ENCODE measurements at regions not wholly inside any gene's neighbourhood (a gene's known extent, or its start where the extent isn't known, plus 50 kb on each side); places are given as distances from the start of the nearest gene placed in this dataset.
A peak's percentile ranks its signal among the peaks of the same experiment; 100 is the strongest.

DNA sequence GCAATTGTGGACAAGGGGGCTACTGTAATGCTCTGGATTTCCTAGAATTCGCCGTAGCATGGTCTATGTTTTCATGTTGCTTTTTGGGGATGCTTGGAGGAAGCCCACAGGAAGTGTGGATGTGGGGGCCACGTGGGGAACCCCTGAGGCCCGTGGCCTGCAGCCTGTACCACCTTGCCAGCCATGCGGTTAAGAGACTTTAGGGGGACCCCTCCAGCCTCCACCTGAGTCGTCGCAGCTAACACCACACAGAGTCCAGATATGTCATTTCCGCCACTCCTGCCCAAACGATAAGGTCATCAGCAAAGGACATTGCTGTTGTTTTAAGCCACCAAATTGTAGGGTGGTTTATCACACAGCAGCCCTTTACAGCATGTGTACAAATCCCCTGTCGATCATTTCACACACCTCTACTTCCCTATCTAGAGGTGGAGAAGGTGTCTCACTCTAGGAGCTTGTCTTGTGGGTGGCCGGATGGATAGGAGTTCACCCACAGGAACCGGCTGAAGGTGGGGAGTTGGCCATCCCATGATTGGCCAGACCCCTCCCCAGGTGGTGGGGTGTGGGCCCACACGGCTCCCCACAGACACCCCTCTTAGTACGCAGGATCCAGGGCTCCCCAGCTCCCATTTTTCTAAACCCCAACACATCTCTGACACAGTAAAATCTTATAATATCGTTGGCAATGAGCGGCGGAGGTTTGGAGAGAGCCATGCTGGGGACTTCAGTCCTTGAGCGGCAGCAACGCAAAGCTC, 226.7 kb downstream of the TEX29 start:
- no peaks in the 10 kb centered on the region for H3K36me3 Mint-ChIP-seq (ENCODE audit: low read depth)
- no peaks in the 10 kb centered on the region for H3K27me3 ChIP-seq (ENCODE audit: insufficient read depth)
- H3K9me2 ChIP-seq (ENCODE audit: insufficient read depth) = 0 out of 2 replicates have a peak, but pooled peaks cover 5% of the 10 kb centered on the region
- no peaks in the 10 kb centered on the region for H3F3A ChIP-seq (replicated peaks; ENCODE audit: low read depth)
- H3K4me2 ChIP-seq = no peak overlapping the region
- no peaks in the 10 kb centered on the region for H3K36me3 ChIP-seq (ENCODE audit: insufficient read depth)
- no peak for TF ChIP-seq ZNF331 (CRISPR knock-in tag; IDR thresholded peaks at IDR 0.05; ENCODE audit: low read depth)
- TF ChIP-seq EZH2 (IDR thresholded peaks at IDR 0.05; ENCODE audit: low read depth, unreplicated experiment) = no peak
- TF ChIP-seq STAT1 (IDR thresholded peaks at IDR 0.05; ENCODE audit: unreplicated experiment) = no peak
- TF ChIP-seq, protein P1, sequence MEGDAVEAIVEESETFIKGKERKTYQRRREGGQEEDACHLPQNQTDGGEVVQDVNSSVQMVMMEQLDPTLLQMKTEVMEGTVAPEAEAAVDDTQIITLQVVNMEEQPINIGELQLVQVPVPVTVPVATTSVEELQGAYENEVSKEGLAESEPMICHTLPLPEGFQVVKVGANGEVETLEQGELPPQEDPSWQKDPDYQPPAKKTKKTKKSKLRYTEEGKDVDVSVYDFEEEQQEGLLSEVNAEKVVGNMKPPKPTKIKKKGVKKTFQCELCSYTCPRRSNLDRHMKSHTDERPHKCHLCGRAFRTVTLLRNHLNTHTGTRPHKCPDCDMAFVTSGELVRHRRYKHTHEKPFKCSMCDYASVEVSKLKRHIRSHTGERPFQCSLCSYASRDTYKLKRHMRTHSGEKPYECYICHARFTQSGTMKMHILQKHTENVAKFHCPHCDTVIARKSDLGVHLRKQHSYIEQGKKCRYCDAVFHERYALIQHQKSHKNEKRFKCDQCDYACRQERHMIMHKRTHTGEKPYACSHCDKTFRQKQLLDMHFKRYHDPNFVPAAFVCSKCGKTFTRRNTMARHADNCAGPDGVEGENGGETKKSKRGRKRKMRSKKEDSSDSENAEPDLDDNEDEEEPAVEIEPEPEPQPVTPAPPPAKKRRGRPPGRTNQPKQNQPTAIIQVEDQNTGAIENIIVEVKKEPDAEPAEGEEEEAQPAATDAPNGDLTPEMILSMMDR (conservative IDR thresholded peaks at IDR 0.05; ENCODE audit: low read depth in 2 of 2) = no peak
- TF ChIP-seq, protein P2, sequence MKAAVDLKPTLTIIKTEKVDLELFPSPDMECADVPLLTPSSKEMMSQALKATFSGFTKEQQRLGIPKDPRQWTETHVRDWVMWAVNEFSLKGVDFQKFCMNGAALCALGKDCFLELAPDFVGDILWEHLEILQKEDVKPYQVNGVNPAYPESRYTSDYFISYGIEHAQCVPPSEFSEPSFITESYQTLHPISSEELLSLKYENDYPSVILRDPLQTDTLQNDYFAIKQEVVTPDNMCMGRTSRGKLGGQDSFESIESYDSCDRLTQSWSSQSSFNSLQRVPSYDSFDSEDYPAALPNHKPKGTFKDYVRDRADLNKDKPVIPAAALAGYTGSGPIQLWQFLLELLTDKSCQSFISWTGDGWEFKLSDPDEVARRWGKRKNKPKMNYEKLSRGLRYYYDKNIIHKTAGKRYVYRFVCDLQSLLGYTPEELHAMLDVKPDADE (IDR thresholded peaks at IDR 0.05) = no peak
- TF ChIP-seq EZH2phosphoT487 (IDR thresholded peaks at IDR 0.05; ENCODE audit: unreplicated experiment) = no peak
- no peak for TF ChIP-seq JUNB (IDR thresholded peaks at IDR 0.05; ENCODE audit: unreplicated experiment)
- TF ChIP-seq, protein P3, sequence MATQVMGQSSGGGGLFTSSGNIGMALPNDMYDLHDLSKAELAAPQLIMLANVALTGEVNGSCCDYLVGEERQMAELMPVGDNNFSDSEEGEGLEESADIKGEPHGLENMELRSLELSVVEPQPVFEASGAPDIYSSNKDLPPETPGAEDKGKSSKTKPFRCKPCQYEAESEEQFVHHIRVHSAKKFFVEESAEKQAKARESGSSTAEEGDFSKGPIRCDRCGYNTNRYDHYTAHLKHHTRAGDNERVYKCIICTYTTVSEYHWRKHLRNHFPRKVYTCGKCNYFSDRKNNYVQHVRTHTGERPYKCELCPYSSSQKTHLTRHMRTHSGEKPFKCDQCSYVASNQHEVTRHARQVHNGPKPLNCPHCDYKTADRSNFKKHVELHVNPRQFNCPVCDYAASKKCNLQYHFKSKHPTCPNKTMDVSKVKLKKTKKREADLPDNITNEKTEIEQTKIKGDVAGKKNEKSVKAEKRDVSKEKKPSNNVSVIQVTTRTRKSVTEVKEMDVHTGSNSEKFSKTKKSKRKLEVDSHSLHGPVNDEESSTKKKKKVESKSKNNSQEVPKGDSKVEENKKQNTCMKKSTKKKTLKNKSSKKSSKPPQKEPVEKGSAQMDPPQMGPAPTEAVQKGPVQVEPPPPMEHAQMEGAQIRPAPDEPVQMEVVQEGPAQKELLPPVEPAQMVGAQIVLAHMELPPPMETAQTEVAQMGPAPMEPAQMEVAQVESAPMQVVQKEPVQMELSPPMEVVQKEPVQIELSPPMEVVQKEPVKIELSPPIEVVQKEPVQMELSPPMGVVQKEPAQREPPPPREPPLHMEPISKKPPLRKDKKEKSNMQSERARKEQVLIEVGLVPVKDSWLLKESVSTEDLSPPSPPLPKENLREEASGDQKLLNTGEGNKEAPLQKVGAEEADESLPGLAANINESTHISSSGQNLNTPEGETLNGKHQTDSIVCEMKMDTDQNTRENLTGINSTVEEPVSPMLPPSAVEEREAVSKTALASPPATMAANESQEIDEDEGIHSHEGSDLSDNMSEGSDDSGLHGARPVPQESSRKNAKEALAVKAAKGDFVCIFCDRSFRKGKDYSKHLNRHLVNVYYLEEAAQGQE (IDR thresholded peaks at IDR 0.05; ENCODE audit: unreplicated experiment) = no peak
- TF ChIP-seq POLR2AphosphoS5 (IDR thresholded peaks at IDR 0.05; ENCODE audit: low read depth) = no peak
- TF ChIP-seq CREB1 (CRISPR knock-in tag; IDR thresholded peaks at IDR 0.05; ENCODE audit: low read depth) = no peak
- TF ChIP-seq, protein P4, sequence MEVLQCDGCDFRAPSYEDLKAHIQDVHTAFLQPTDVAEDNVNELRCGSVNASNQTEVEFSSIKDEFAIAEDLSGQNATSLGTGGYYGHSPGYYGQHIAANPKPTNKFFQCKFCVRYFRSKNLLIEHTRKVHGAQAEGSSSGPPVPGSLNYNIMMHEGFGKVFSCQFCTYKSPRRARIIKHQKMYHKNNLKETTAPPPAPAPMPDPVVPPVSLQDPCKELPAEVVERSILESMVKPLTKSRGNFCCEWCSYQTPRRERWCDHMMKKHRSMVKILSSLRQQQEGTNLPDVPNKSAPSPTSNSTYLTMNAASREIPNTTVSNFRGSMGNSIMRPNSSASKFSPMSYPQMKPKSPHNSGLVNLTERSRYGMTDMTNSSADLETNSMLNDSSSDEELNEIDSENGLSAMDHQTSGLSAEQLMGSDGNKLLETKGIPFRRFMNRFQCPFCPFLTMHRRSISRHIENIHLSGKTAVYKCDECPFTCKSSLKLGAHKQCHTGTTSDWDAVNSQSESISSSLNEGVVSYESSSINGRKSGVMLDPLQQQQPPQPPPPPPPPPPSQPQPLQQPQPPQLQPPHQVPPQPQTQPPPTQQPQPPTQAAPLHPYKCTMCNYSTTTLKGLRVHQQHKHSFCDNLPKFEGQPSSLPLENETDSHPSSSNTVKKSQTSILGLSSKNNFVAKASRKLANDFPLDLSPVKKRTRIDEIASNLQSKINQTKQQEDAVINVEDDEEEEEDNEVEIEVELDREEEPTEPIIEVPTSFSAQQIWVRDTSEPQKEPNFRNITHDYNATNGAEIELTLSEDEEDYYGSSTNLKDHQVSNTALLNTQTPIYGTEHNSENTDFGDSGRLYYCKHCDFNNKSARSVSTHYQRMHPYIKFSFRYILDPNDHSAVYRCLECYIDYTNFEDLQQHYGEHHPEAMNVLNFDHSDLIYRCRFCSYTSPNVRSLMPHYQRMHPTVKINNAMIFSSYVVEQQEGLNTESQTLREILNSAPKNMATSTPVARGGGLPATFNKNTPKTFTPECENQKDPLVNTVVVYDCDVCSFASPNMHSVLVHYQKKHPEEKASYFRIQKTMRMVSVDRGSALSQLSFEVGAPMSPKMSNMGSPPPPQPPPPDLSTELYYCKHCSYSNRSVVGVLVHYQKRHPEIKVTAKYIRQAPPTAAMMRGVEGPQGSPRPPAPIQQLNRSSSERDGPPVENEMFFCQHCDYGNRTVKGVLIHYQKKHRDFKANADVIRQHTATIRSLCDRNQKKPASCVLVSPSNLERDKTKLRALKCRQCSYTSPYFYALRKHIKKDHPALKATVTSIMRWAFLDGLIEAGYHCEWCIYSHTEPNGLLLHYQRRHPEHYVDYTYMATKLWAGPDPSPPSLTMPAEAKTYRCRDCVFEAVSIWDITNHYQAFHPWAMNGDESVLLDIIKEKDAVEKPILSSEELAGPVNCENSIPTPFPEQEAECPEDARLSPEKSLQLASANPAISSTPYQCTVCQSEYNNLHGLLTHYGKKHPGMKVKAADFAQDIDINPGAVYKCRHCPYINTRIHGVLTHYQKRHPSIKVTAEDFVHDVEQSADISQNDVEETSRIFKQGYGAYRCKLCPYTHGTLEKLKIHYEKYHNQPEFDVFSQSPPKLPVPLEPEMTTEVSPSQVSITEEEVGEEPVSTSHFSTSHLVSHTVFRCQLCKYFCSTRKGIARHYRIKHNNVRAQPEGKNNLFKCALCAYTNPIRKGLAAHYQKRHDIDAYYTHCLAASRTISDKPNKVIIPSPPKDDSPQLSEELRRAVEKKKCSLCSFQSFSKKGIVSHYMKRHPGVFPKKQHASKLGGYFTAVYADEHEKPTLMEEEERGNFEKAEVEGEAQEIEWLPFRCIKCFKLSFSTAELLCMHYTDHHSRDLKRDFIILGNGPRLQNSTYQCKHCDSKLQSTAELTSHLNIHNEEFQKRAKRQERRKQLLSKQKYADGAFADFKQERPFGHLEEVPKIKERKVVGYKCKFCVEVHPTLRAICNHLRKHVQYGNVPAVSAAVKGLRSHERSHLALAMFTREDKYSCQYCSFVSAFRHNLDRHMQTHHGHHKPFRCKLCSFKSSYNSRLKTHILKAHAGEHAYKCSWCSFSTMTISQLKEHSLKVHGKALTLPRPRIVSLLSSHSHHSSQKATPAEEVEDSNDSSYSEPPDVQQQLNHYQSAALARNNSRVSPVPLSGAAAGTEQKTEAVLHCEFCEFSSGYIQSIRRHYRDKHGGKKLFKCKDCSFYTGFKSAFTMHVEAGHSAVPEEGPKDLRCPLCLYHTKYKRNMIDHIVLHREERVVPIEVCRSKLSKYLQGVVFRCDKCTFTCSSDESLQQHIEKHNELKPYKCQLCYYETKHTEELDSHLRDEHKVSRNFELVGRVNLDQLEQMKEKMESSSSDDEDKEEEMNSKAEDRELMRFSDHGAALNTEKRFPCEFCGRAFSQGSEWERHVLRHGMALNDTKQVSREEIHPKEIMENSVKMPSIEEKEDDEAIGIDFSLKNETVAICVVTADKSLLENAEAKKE (CRISPR knock-in tag; IDR thresholded peaks at IDR 0.05) = no peak
- no peak for TF ChIP-seq ZNF114 (CRISPR knock-in tag; IDR thresholded peaks at IDR 0.05)
- TF ChIP-seq NANOG (IDR thresholded peaks at IDR 0.05; ENCODE audit: borderline replicate concordance) = no peak
- H3K4me1 Mint-ChIP-seq = no peaks in the 10 kb centered on the region
- no peak overlapping the region for H3K4me3 Mint-ChIP-seq
- no peaks in the 10 kb centered on the region for H3K79me2 ChIP-seq (replicated peaks; ENCODE audit: insufficient read depth)
- no peak overlapping the region for H3K27ac ChIP-seq (ENCODE audit: low read depth)
- no peak overlapping the region for H3K4me3 ChIP-seq
- DNase-seq (ENCODE audit: low spot score) = no peak
- no peaks in the 10 kb centered on the region; the same call in 1 of the 3 replicates for H3K9me3 Mint-ChIP-seq
- no peaks in the 10 kb centered on the region for H3K4me1 ChIP-seq (ENCODE audit: insufficient read depth)
- peaks cover 3% of the 10 kb centered on the region for H3K27me3 Mint-ChIP-seq (ENCODE audit: insufficient read depth, low read depth, poor library complexity)
- ATAC-seq = no peak
- no peak overlapping the region for H3K27ac Mint-ChIP-seq
- 0 out of 2 replicates have a peak overlapping the region, but pooled peaks have one; percentile 7 for H2AFZ ChIP-seq
- no peaks in the 10 kb centered on the region for H4K20me1 ChIP-seq (replicated peaks; ENCODE audit: insufficient read depth)

Data from GM23338 (cell line).